Stomach (tissue), 8 donors: ENCODE measurements at regions not wholly inside any gene's neighbourhood (a gene's known extent, or its start where the extent isn't known, plus 50 kb on each side); places are given as distances from the start of the nearest gene placed in this dataset.

Experiments
- DNase-seq, 2 donors: peaks; one replicate each; pipeline versions ENCODE4 v3.0.0 to v3.0.0-alpha.2; 2013 to 2019
- H3K27ac ChIP-seq, 5 donors: fragments of 200-600 bp in 4 of 5; sonication (generic) in 4 of 5; one replicate each; pipeline ENCODE4 v1.5.1; 2013 to 2019; ENCODE audit warnings: mild to moderate bottlenecking in 1 of 5, moderate library complexity in 1 of 5
- H3K27me3 ChIP-seq, 3 donors: fragments of 200-600 bp; sonication (generic); one replicate each; pipeline ENCODE4 v1.5.1; 2017 to 2019; ENCODE audit warnings: mixed run types in 1 of 3
- H3K36me3 ChIP-seq, 4 donors: fragments of 200-600 bp; sonication (generic); 1 replicate in 3 of 4; 2 replicates in 1 of 4; pipeline ENCODE4 v1.5.1; 2016 to 2019
- H3K4me1 ChIP-seq, 4 donors: fragments of 200-600 bp; sonication (generic); one replicate each; pipeline ENCODE4 v1.5.1; 2016 to 2019
- H3K4me3 ChIP-seq, 4 donors: fragments of 200-600 bp; sonication (generic) in 3 of 4; one replicate each; pipeline ENCODE4 v1.5.1; 2016 to 2019; ENCODE audit warnings: mild to moderate bottlenecking in 1 of 4
- H3K9me3 ChIP-seq, 4 donors: fragments of 200-600 bp; sonication (generic); one replicate each; pipeline ENCODE4 v1.5.1; 2016 to 2019
- CTCF ChIP-seq, 7 experiments: fragments of 450-650 bp in 4 of 7; fragments of 200-600 bp in 3 of 7; sonication (generic) in 3 of 7; IDR thresholded peaks; one replicate each; pipeline ENCODE4 v1.5.1; 2016 to 2019; ENCODE audit warnings: antibody characterized with exemption in 7 of 7, control low read depth in 2 of 7, mild to moderate bottlenecking in 1 of 7
- EP300 ChIP-seq: sonication (generic); formaldehyde crosslinking; IDR thresholded peaks from one replicate; pipeline ENCODE4 v1.6.1; 2017; ENCODE audit warnings: antibody characterized with exemption
- POLR2A ChIP-seq, 4 donors: fragments of 450-650 bp; IDR thresholded peaks; one replicate each; pipeline ENCODE4 v1.6.1; 2016; ENCODE audit warnings: antibody characterized with exemption in 4 of 4, control low read depth in 2 of 4, mild to moderate bottlenecking in 1 of 4, moderate library complexity in 1 of 4
- POLR2AphosphoS5 ChIP-seq, 3 donors: sonication (generic); formaldehyde crosslinking; IDR thresholded peaks; one replicate each; pipeline ENCODE4 v1.6.1; 2016; ENCODE audit warnings: antibody characterized with exemption in 3 of 3
- WGBS, 5 donors: extraction: QIAGEN DNeasy Blood & Tissue Kit in 3 of 5; methylation state at CpG; one replicate each; pipeline versions ENCODE4 v1.1.5 to v1.1.7; 2013 to 2018; 5-methylcytosine and 5-hydroxymethylcytosine counted together
- intact Hi-C: fragments of 100-400 bp; cut with DNase I; formaldehyde crosslinking; loops from one replicate; pipeline ENCODE4 v1.15.1; 2023; ENCODE audit warnings: low total_unique reads
- donor health status: healthy with polysubstance abuse.
- donor health status: Bipolar disorder and iron deficiency.
- donor health status: healthy.

GRCh38 chr9:135010921-135011320 lies 76.5 kb upstream of the OLFM1 start:
- TF ChIP-seq CTCF (IDR thresholded peaks at IDR 0.05), result no peak
- no peak for TF ChIP-seq POLR2A (IDR thresholded peaks at IDR 0.05)
- no peak for TF ChIP-seq POLR2AphosphoS5 (IDR thresholded peaks at IDR 0.05)
- TF ChIP-seq EP300, result no peak
- DNase-seq, result no peak
- 70 to 98% (median 73%) methylated on average over 6 to 8 of the region's 8 CpGs for WGBS, 5 donors

DNA sequence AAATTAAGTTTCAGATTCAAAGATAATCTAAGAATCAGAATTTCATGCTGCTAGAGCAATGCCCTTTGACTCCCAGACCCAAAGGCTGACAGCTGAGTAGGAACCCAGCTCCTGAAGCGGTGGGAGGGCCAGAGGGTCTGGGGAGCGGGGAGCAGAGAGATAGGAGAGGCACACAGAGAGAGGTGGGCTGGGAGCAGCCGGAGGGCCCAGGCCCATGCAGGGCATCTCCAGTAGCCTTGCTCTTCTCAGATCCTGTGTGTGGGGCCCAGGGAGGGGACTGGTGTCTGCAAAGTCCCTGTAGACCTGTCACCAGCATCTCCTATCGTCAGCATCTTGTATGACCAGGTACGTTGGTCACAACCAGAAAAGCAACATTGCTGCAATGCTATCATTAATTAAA lies 75.3 kb upstream of the OLFM1 start:
- intact Hi-C loops, result no loop called here
- Histone ChIP-seq H3K27me3 (peaks cover 0 to 58% (median 8%) of the 10 kb centered on the region in 3 donors), H3K4me3 (no peak overlapping the region), H3K27ac (no peak overlapping the region), H3K36me3 (no peaks in the 10 kb centered on the region), H3K4me1 (no peaks in the 10 kb centered on the region), H3K9me3 (no peaks in the 10 kb centered on the region)
- no peak for TF ChIP-seq CTCF (IDR thresholded peaks at IDR 0.05)
- TF ChIP-seq POLR2A (IDR thresholded peaks at IDR 0.05), result no peak
- no peak for TF ChIP-seq EP300
- TF ChIP-seq POLR2AphosphoS5 (IDR thresholded peaks at IDR 0.05), result no peak
- WGBS, 5 donors, result 75 to 89% (median 82%) methylated on average over 5 of the region's 5 CpGs
- DNase-seq, result no peak

More at GRCh38 chr9:135010921-135011320, 76.5 kb upstream of the OLFM1 start:
- Histone ChIP-seq H3K36me3 (no peaks in the 10 kb centered on the region), H3K4me1 (no peaks in the 10 kb centered on the region), H3K27me3 (peaks cover 0 to 55% (median 11%) of the 10 kb centered on the region in 3 donors), H3K27ac (no peak overlapping the region), H3K9me3 (no peaks in the 10 kb centered on the region), H3K4me3 (no peak overlapping the region)
- intact Hi-C loops, result no loop called here

DNA sequence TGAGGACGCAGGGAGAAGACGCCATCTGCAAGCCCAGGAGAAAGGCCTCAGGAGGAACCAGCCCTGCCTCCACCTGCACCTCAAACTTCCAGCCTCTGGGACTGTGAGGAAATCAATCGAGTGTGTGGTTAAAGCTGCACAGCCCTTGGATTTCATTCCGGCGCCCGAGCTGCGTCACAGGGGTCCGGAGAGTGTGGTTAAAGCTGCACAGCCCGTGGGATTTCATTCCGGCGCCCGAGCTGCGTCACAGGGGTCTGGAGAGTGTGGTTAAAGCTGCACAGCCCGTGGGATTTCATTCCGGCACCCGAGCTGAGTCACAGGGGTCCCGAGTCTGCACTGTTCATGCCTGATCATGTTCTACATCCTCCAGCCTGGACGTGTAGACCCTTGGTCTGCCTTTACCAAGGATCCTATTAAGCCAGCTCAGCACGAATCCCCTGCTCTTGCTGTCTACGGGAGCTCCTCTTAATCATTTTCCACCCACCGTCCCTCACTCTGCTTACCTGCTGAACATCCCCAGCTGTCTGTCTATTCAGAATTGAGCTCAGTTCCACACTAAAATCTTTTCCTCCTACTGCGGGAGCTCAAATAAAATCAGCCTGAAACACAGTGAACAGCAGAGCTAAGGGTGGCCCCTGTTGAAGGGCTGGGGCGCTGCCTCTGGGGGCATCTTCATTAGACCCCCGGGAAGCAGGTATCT lies 73.0 kb upstream of the OLFM1 start:
- Histone ChIP-seq H3K27me3 (peaks cover 0 to 53% (median 11%) of the 10 kb centered on the region in 3 donors), H3K4me1 (no peaks in the 10 kb centered on the region), H3K4me3 (no peak overlapping the region), H3K36me3 (no peaks in the 10 kb centered on the region), H3K27ac (no peak overlapping the region), H3K9me3 (no peaks in the 10 kb centered on the region)
- intact Hi-C loops, result no loop called here
- WGBS, 5 donors, result 75 to 87% (median 84%) methylated on average over 21 to 24 of the region's 24 CpGs
- no peak for DNase-seq
- no peak for TF ChIP-seq POLR2AphosphoS5 (IDR thresholded peaks at IDR 0.05)
- TF ChIP-seq CTCF (IDR thresholded peaks at IDR 0.05), result no peak
- no peak for TF ChIP-seq EP300
- no peak for TF ChIP-seq POLR2A (IDR thresholded peaks at IDR 0.05)

GRCh38 chr9:135015096-135015495 lies 72.4 kb upstream of the OLFM1 start:
- no peaks in the 10 kb centered on the region for H3K4me1 ChIP-seq
- peaks cover 0 to 55% (median 11%) of the 10 kb centered on the region in 3 donors for H3K27me3 ChIP-seq
- H3K4me3 ChIP-seq, result no peak overlapping the region
- no peak for TF ChIP-seq POLR2A (IDR thresholded peaks at IDR 0.05)
- TF ChIP-seq EP300, result no peak
- no peak for TF ChIP-seq POLR2AphosphoS5 (IDR thresholded peaks at IDR 0.05)
- TF ChIP-seq CTCF (IDR thresholded peaks at IDR 0.05), result no peak
- intact Hi-C loops, result no loop called here
- no peaks in the 10 kb centered on the region for H3K9me3 ChIP-seq
- H3K36me3 ChIP-seq, result no peaks in the 10 kb centered on the region
- no peak overlapping the region for H3K27ac ChIP-seq
- 82 to 86% (median 84%) methylated on average over 13 of the region's 13 CpGs for WGBS, 5 donors
- no peak for DNase-seq
